SIG-M5 treated with dmso at 0.1 percent for 504 hours (cell line): ENCODE measurements at regions not wholly inside any gene's neighbourhood (a gene's known extent, or its start where the extent isn't known, plus 50 kb on each side); places are given as distances from the start of the nearest gene placed in this dataset.

Source experiments
- DNase-seq: peaks from one replicate; lab custom pipeline; 2025; ENCODE audit not compliant: unreplicated experiment; lab: John Stamatoyannopoulos, UW

- no peak for DNase-seq
These were observed 462.4 kb upstream of the ACVR2A start for GRCh38 chr2:147382322-147382948.

- no peak for DNase-seq
These were observed 466.4 kb upstream of the ACVR2A start for GRCh38 chr2:147378403-147378802.

GRCh38 chr2:147375073-147375472, 469.8 kb upstream of the ACVR2A start:
- no peak for DNase-seq

- no peak for DNase-seq
These were observed 470.4 kb upstream of the ACVR2A start for GRCh38 chr2:147374423-147374811.

GRCh38 chr2:147373800-147374422, 470.9 kb upstream of the ACVR2A start:
- DNase-seq = no peak

GRCh38 chr2:147368306-147368705, 476.5 kb upstream of the ACVR2A start:
- DNase-seq = no peak

GRCh38 chr2:147366279-147366678, 478.6 kb upstream of the ACVR2A start:
- no peak for DNase-seq

GRCh38 chr2:147365622-147366021, 479.2 kb upstream of the ACVR2A start:
- no peak for DNase-seq

GRCh38 chr2:147364597-147364996, 480.2 kb upstream of the ACVR2A start:
- DNase-seq = no peak

- no peak for DNase-seq
These were observed 481.6 kb upstream of the ACVR2A start for GRCh38 chr2:147363181-147363580.

GRCh38 chr2:147358375-147358774, 486.5 kb upstream of the ACVR2A start:
- no peak for DNase-seq

- DNase-seq = no peak
These were observed 488.7 kb upstream of the ACVR2A start for GRCh38 chr2:147356157-147356556.

GRCh38 chr2:147355706-147356105, 489.1 kb upstream of the ACVR2A start:
- DNase-seq = no peak

- DNase-seq = no peak
These were observed 491.8 kb upstream of the ACVR2A start for GRCh38 chr2:147353072-147353381.

GRCh38 chr2:147352264-147353071, 492.4 kb upstream of the ACVR2A start:
- no peak for DNase-seq

- DNase-seq = no peak
These were observed 493.0 kb upstream of the ACVR2A start for GRCh38 chr2:147351784-147352183.

GRCh38 chr2:147348931-147349555, 495.8 kb upstream of the ACVR2A start:
- DNase-seq = no peak

GRCh38 chr2:147346142-147346541, 498.7 kb upstream of the ACVR2A start:
- no peak for DNase-seq

- no peak for DNase-seq
These were observed 499.6 kb upstream of the ACVR2A start for GRCh38 chr2:147345246-147345645.

- DNase-seq = no peak
These were observed 502.5 kb upstream of the ACVR2A start for GRCh38 chr2:147342329-147342728.

- no peak for DNase-seq
These were observed 512.9 kb upstream of the ACVR2A start for GRCh38 chr2:147331790-147332419.
